ENCODE measurements at regions not wholly inside any gene's neighbourhood (a gene's known extent, or its start where the extent isn't known, plus 50 kb on each side); places are given as distances from the start of the nearest gene placed in this dataset.

GRCh38 chrX:39850209-39850608 is 247.5 kb downstream of the BCOR start:
- peak overlapping the region in 2 of 3 donors; percentile 19 to 38 for H3K27ac Mint-ChIP-seq
- no peaks in the 10 kb centered on the region for H3K27me3 Mint-ChIP-seq
- no peak overlapping the region for H3K4me3 Mint-ChIP-seq
- Histone ChIP-seq H3K27me3 (ENCODE audit: control insufficient read depth, insufficient read depth, low read length) (no peaks in the 10 kb centered on the region), H3K4me1 (ENCODE audit: control insufficient read depth, insufficient read depth, low read length, poor library complexity, severe bottlenecking) (peaks cover 30% of the 10 kb centered on the region), H3K36me3 (ENCODE audit: control insufficient read depth, insufficient read depth, low read length) (no peaks in the 10 kb centered on the region), H3K27ac (ENCODE audit: insufficient read depth, low read length, poor library complexity, severe bottlenecking) (no peak overlapping the region), H3K4me3 (ENCODE audit: low read depth, low read length) (no peak overlapping the region), H3K9me3 (ENCODE audit: control insufficient read depth in 2 of 2, low read length in 2 of 2) (no peaks in the 10 kb centered on the region)
- DNase-seq: no peak
- ATAC-seq (ENCODE audit: low read depth in 2 of 2): no peak
- H3K4me1 Mint-ChIP-seq: peaks cover 7 to 48% (median 25%) of the 10 kb centered on the region in 4 donors
- no peaks in the 10 kb centered on the region for H3K36me3 Mint-ChIP-seq
- H3K9me3 Mint-ChIP-seq: no peaks in the 10 kb centered on the region

DNA sequence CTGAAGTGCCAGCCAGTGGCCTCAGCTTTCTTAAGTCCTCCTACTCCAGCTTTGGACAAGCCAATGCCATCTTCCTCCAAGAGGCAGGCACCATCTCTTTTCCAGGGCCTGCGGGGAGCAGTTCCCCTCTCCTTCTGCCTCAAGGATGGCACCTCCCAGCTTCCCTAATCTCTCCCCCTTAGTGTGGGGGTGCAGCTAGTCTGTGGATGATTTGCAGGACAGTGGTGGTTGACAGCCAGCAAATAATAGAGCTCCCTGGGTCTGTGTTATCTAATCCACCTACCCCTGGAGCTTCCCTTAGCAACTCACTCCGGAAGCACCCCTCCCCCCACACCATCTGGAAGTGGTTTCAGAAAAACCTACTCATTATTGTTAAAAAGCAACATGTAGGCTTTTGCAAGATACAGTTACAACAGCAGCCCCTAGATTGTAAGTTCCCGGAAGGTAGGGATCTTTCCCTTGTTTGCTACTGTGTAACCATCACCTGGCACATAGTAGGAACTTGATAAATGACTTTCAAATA is 247.1 kb downstream of the BCOR start:
- Mint-ChIP-seq H3K27me3 (no peaks in the 10 kb centered on the region), H3K4me3 (peak overlapping the region in 2 of 4 donors; percentile 17 to 78), H3K4me1 (peaks cover 10 to 53% (median 26%) of the 10 kb centered on the region in 4 donors), H3K36me3 (no peaks in the 10 kb centered on the region), H3K9me3 (no peaks in the 10 kb centered on the region), H3K27ac (no peak overlapping the region)
- no peaks in the 10 kb centered on the region for H3K36me3 ChIP-seq (ENCODE audit: control insufficient read depth, insufficient read depth, low read length)
- no peak overlapping the region for H3K4me3 ChIP-seq (ENCODE audit: low read depth, low read length)
- no peaks in the 10 kb centered on the region for H3K27me3 ChIP-seq (ENCODE audit: control insufficient read depth, insufficient read depth, low read length)
- H3K27ac ChIP-seq (ENCODE audit: insufficient read depth, low read length, poor library complexity, severe bottlenecking): no peak overlapping the region
- H3K9me3 ChIP-seq (ENCODE audit: control insufficient read depth in 2 of 2, low read length in 2 of 2): no peaks in the 10 kb centered on the region
- H3K4me1 ChIP-seq (ENCODE audit: control insufficient read depth, insufficient read depth, low read length, poor library complexity, severe bottlenecking): peaks cover 35% of the 10 kb centered on the region
- DNase-seq (peak in 1 of 3 donors; percentile 66), ATAC-seq (ENCODE audit: low read depth in 2 of 2) (no peak)

DNA sequence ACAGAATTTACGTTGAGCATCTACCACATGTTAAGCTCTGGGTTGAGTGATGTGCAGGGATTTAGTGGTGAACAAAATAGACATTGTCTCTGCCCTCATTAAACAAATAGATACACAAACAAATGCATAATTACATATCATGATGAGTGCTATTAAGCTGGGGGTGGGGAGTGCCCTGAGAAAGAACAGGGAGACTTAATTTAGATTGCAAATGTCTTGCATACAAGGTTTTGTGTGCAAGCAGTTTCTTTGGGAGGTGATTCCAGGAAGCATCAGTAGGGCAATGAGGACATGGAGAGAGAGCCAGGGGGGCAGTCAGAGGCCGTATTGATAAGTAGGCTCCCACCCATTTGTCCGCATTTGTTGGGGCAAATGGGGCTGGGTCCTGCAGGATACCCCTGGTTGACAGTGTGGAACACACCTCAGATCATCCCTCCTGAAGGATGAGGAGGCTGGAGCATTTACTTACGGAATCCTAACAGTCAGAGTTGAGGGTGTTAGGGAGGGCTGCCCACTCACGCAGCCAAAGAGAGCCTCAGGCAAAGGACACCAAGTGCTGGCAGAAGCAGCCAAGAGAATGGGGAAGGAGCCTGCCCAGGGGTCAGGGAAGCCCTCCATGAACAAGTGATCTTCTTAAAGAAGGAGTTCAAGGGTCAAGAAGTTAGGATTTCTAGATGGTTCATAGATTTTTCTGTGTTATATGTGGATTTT is 245.9 kb downstream of the BCOR start:
- Histone ChIP-seq H3K4me1 (ENCODE audit: control insufficient read depth, insufficient read depth, low read length, poor library complexity, severe bottlenecking) (peaks cover 45% of the 10 kb centered on the region), H3K4me3 (ENCODE audit: low read depth, low read length) (no peak overlapping the region), H3K27ac (ENCODE audit: insufficient read depth, low read length, poor library complexity, severe bottlenecking) (no peak overlapping the region), H3K9me3 (ENCODE audit: control insufficient read depth in 2 of 2, low read length in 2 of 2) (no peaks in the 10 kb centered on the region), H3K27me3 (ENCODE audit: control insufficient read depth, insufficient read depth, low read length) (no peaks in the 10 kb centered on the region), H3K36me3 (ENCODE audit: control insufficient read depth, insufficient read depth, low read length) (no peaks in the 10 kb centered on the region)
- Mint-ChIP-seq H3K4me1 (peaks cover 10 to 64% (median 31%) of the 10 kb centered on the region in 4 donors), H3K36me3 (no peaks in the 10 kb centered on the region), H3K4me3 (peak overlapping the region in 2 of 4 donors; percentile 19 to 58), H3K27me3 (no peaks in the 10 kb centered on the region), H3K9me3 (no peaks in the 10 kb centered on the region), H3K27ac (peak overlapping the region in 1 of 3 donors; percentile 42)
- no peak for DNase-seq
- ATAC-seq (ENCODE audit: low read depth in 2 of 2): no peak

- Mint-ChIP-seq H3K27me3 (no peaks in the 10 kb centered on the region), H3K36me3 (no peaks in the 10 kb centered on the region), H3K4me1 (peaks cover 10 to 65% (median 31%) of the 10 kb centered on the region in 4 donors), H3K27ac (peak overlapping the region in 2 of 3 donors; percentile 29 to 42), H3K4me3 (peak overlapping the region in 3 of 4 donors; percentile 19 to 55 (median 43)), H3K9me3 (no peaks in the 10 kb centered on the region)
- no peaks in the 10 kb centered on the region for H3K9me3 ChIP-seq (ENCODE audit: control insufficient read depth in 2 of 2, low read length in 2 of 2)
- no peak overlapping the region for H3K4me3 ChIP-seq (ENCODE audit: low read depth, low read length)
- H3K27ac ChIP-seq (ENCODE audit: insufficient read depth, low read length, poor library complexity, severe bottlenecking): no peak overlapping the region
- no peaks in the 10 kb centered on the region for H3K27me3 ChIP-seq (ENCODE audit: control insufficient read depth, insufficient read depth, low read length)
- no peaks in the 10 kb centered on the region for H3K36me3 ChIP-seq (ENCODE audit: control insufficient read depth, insufficient read depth, low read length)
- peaks cover 45% of the 10 kb centered on the region for H3K4me1 ChIP-seq (ENCODE audit: control insufficient read depth, insufficient read depth, low read length, poor library complexity, severe bottlenecking)
- no peak for DNase-seq
- no peak for ATAC-seq (ENCODE audit: low read depth in 2 of 2)
Observed at GRCh38 chrX:39852491-39852890, 245.3 kb downstream of the BCOR start.

- Mint-ChIP-seq H3K27me3 (no peaks in the 10 kb centered on the region), H3K36me3 (no peaks in the 10 kb centered on the region), H3K9me3 (no peaks in the 10 kb centered on the region), H3K4me1 (peaks cover 10 to 70% (median 31%) of the 10 kb centered on the region in 4 donors), H3K27ac (peak overlapping the region; percentile 80 to 94 (median 94)), H3K4me3 (peak overlapping the region; percentile 74 to 91 (median 80))
- H3K27me3 ChIP-seq (ENCODE audit: control insufficient read depth, insufficient read depth, low read length): no peaks in the 10 kb centered on the region
- DNase-seq (no peak), ATAC-seq (ENCODE audit: low read depth in 2 of 2) (no peak)
- H3K36me3 ChIP-seq (ENCODE audit: control insufficient read depth, insufficient read depth, low read length): no peaks in the 10 kb centered on the region
- peak overlapping the region; percentile 47 for H3K4me3 ChIP-seq (ENCODE audit: low read depth, low read length)
- H3K4me1 ChIP-seq (ENCODE audit: control insufficient read depth, insufficient read depth, low read length, poor library complexity, severe bottlenecking): peaks cover 45% of the 10 kb centered on the region
- H3K27ac ChIP-seq (ENCODE audit: insufficient read depth, low read length, poor library complexity, severe bottlenecking): peak overlapping the region; percentile 14
- no peaks in the 10 kb centered on the region for H3K9me3 ChIP-seq (ENCODE audit: control insufficient read depth in 2 of 2, low read length in 2 of 2)
Observed at GRCh38 chrX:39853417-39854030, 244.2 kb downstream of the BCOR start.

DNA sequence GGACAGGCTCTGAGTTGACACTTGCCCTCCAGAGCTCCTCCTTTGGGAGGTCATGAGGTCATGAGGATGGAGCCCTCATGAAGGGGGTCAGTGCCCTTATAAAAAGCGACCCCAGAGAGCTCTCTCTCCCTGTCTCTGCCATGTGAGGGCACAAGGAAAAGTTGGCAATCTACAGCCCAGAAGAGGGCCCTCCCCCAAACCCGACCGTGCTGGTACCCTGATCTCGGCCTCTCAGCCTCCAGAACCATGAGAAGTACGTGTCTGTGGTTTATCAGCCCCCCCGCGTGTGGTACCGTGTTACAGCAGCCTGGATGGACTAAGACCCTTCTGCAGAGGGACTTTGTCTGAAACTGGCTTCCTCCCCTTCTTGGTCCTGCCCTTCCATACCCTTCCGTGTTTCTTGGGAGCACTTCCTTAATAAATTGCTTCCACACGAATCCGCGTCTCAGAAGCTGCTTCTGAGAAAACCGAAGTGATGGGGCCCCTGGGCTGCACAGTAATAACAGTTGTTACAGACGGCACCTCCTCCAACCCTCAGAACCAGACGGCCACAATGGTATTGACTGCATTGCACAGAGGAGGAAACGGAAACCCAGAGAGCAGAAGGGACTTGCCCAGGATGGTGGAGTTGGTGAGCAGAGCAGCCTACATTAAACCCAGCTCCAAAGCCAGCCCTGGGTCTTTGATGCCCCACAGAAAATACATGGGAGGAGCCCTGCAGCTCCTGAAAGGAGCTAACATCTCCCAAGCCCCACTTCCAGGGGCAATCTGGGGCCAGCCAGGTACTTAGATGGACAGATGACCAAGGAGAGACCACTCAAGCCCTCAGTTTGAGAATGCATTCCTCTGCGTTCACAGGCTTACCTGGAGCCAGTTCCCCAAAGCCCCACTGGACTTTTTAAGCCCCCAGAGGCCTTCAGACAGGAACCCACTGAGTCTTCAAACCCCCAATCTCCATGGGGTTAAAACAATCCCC is 242.7 kb downstream of the BCOR start:
- Histone ChIP-seq H3K4me1 (ENCODE audit: control insufficient read depth, insufficient read depth, low read length, poor library complexity, severe bottlenecking) (peaks cover 50% of the 10 kb centered on the region), H3K9me3 (ENCODE audit: control insufficient read depth in 2 of 2, low read length in 2 of 2) (no peaks in the 10 kb centered on the region), H3K36me3 (ENCODE audit: control insufficient read depth, insufficient read depth, low read length) (no peaks in the 10 kb centered on the region), H3K27me3 (ENCODE audit: control insufficient read depth, insufficient read depth, low read length) (no peaks in the 10 kb centered on the region), H3K4me3 (ENCODE audit: low read depth, low read length) (peak overlapping the region; percentile 75), H3K27ac (ENCODE audit: insufficient read depth, low read length, poor library complexity, severe bottlenecking) (peak overlapping the region; percentile 96)
- DNase-seq (peak; percentile 69 to 93 (median 83)), ATAC-seq (ENCODE audit: low read depth in 2 of 2) (peak; percentile 93 to 95)
- peak overlapping the region; percentile 85 to 91 (median 88) for H3K4me3 Mint-ChIP-seq
- no peaks in the 10 kb centered on the region for H3K36me3 Mint-ChIP-seq
- H3K9me3 Mint-ChIP-seq: no peaks in the 10 kb centered on the region
- H3K27ac Mint-ChIP-seq: peak overlapping the region; percentile 94 to 98 (median 95)
- H3K4me1 Mint-ChIP-seq: peaks cover 15 to 74% (median 33%) of the 10 kb centered on the region in 4 donors
- H3K27me3 Mint-ChIP-seq: no peaks in the 10 kb centered on the region

GRCh38 chrX:39855748-39856129 is 242.0 kb downstream of the BCOR start:
- Histone ChIP-seq H3K4me1 (ENCODE audit: control insufficient read depth, insufficient read depth, low read length, poor library complexity, severe bottlenecking) (peaks cover 55% of the 10 kb centered on the region), H3K36me3 (ENCODE audit: control insufficient read depth, insufficient read depth, low read length) (no peaks in the 10 kb centered on the region), H3K4me3 (ENCODE audit: low read depth, low read length) (peak overlapping the region; percentile 75), H3K27me3 (ENCODE audit: control insufficient read depth, insufficient read depth, low read length) (no peaks in the 10 kb centered on the region), H3K9me3 (ENCODE audit: control insufficient read depth in 2 of 2, low read length in 2 of 2) (no peaks in the 10 kb centered on the region), H3K27ac (ENCODE audit: insufficient read depth, low read length, poor library complexity, severe bottlenecking) (peak overlapping the region; percentile 96)
- H3K4me1 Mint-ChIP-seq: peaks cover 15 to 74% (median 33%) of the 10 kb centered on the region in 4 donors
- H3K27me3 Mint-ChIP-seq: no peaks in the 10 kb centered on the region
- H3K9me3 Mint-ChIP-seq: no peaks in the 10 kb centered on the region
- ATAC-seq (ENCODE audit: low read depth in 2 of 2): peak; percentile 66 to 68
- no peaks in the 10 kb centered on the region for H3K36me3 Mint-ChIP-seq
- DNase-seq: peak; percentile 64 to 89 (median 67)
- peak overlapping the region; percentile 94 to 98 (median 95) for H3K27ac Mint-ChIP-seq
- H3K4me3 Mint-ChIP-seq: peak overlapping the region; percentile 85 to 91 (median 88)

Data from CD4-positive, CD25-positive, alpha-beta regulatory T cell (primary cell).